HUES64 (cell line): ENCODE measurements at regions not wholly inside any gene's neighbourhood (a gene's known extent, or its start where the extent isn't known, plus 50 kb on each side); places are given as distances from the start of the nearest gene placed in this dataset.

ENCODE experiments used
- H3K27ac ChIP-seq: 2 replicates; pipeline ENCODE4 v1.7.0; 2013; ENCODE audit warnings: low read depth, low read length, inconsistent platforms
- H3K27me3 ChIP-seq: 2 replicates; pipeline ENCODE4 v1.6.1; 2013; ENCODE audit warnings: mild to moderate bottlenecking, low read length; ENCODE audit not compliant: insufficient read depth
- H3K36me3 ChIP-seq: 2 replicates; pipeline ENCODE4 v1.6.1; 2013; ENCODE audit warnings: mild to moderate bottlenecking, low read length; ENCODE audit not compliant: insufficient read depth
- H3K4me1 ChIP-seq: 2 replicates; pipeline ENCODE4 v1.6.1; 2013; ENCODE audit warnings: mild to moderate bottlenecking, low read length, moderate library complexity; ENCODE audit not compliant: insufficient read depth
- H3K4me3 ChIP-seq: 2 replicates; pipeline ENCODE4 v1.5.1; 2013; ENCODE audit warnings: mild to moderate bottlenecking, low read length, moderate library complexity
- H3K9ac ChIP-seq: 2 replicates; pipeline ENCODE4 v1.6.1; 2013; ENCODE audit warnings: mild to moderate bottlenecking, low read depth, low read length
- H3K9me3 ChIP-seq: 2 replicates; pipeline ENCODE4 v1.6.1; 2013; ENCODE audit warnings: low read depth, low read length; ENCODE audit not compliant: insufficient read depth
- WGBS: fragments of 150-250, 120-280 bp; methylation state at CpG from one replicate; pipeline ENCODE4 v1.1.7; 2013; ENCODE audit warnings: missing lambda C conversion rate; 5-methylcytosine and 5-hydroxymethylcytosine counted together

GRCh38 chr11:116173506-116173905, 599.3 kb downstream of the BUD13 start:
- Histone ChIP-seq H3K4me1 (peaks cover 21% of the 10 kb centered on the region), H3K9me3 (no peaks in the 10 kb centered on the region), H3K4me3 (no peak overlapping the region), H3K9ac (no peak overlapping the region), H3K27ac (no peak overlapping the region), H3K36me3 (no peaks in the 10 kb centered on the region), H3K27me3 (no peaks in the 10 kb centered on the region)
- WGBS = 98% methylated on average over 4 of the region's 4 CpGs

- H3K9me3 ChIP-seq = no peaks in the 10 kb centered on the region
- H3K4me3 ChIP-seq = no peak overlapping the region
- no peaks in the 10 kb centered on the region for H3K36me3 ChIP-seq
- no peaks in the 10 kb centered on the region for H3K27me3 ChIP-seq
- H3K27ac ChIP-seq = no peak overlapping the region
- 80% methylated on average over 2 of the region's 2 CpGs for WGBS
- no peak overlapping the region for H3K9ac ChIP-seq
- H3K4me1 ChIP-seq = peaks cover 17% of the 10 kb centered on the region
Observed at GRCh38 chr11:116172851-116173250, 599.9 kb downstream of the BUD13 start.

- Histone ChIP-seq H3K27me3 (no peaks in the 10 kb centered on the region), H3K9ac (no peak overlapping the region), H3K36me3 (no peaks in the 10 kb centered on the region), H3K4me1 (peaks cover 16% of the 10 kb centered on the region), H3K9me3 (no peaks in the 10 kb centered on the region), H3K27ac (no peak overlapping the region), H3K4me3 (no peak overlapping the region)
- WGBS = 96% methylated on average over 3 of the region's 3 CpGs
Observed at GRCh38 chr11:116172156-116172555, 600.6 kb downstream of the BUD13 start.

GRCh38 chr11:116171271-116172140, 601.3 kb downstream of the BUD13 start:
- no peaks in the 10 kb centered on the region for H3K36me3 ChIP-seq
- H3K27me3 ChIP-seq = no peaks in the 10 kb centered on the region
- H3K4me3 ChIP-seq = no peak overlapping the region
- 92% methylated on average over 9 of the region's 10 CpGs for WGBS
- H3K27ac ChIP-seq = no peak overlapping the region
- no peaks in the 10 kb centered on the region for H3K9me3 ChIP-seq
- no peak overlapping the region for H3K9ac ChIP-seq
- H3K4me1 ChIP-seq = peaks cover 10% of the 10 kb centered on the region

GRCh38 chr11:116170526-116171120, 602.2 kb downstream of the BUD13 start:
- no peak overlapping the region for H3K9ac ChIP-seq
- no peaks in the 10 kb centered on the region for H3K9me3 ChIP-seq
- H3K27ac ChIP-seq = no peak overlapping the region
- no peak overlapping the region for H3K4me3 ChIP-seq
- H3K4me1 ChIP-seq = peaks cover 7% of the 10 kb centered on the region
- 75% methylated on average over 8 of the region's 8 CpGs for WGBS
- no peaks in the 10 kb centered on the region for H3K27me3 ChIP-seq
- no peaks in the 10 kb centered on the region for H3K36me3 ChIP-seq

GRCh38 chr11:116169776-116170175, 603.0 kb downstream of the BUD13 start:
- no peak overlapping the region for H3K4me3 ChIP-seq
- no peaks in the 10 kb centered on the region for H3K9me3 ChIP-seq
- H3K27ac ChIP-seq = no peak overlapping the region
- H3K9ac ChIP-seq = no peak overlapping the region
- peaks cover 6% of the 10 kb centered on the region for H3K4me1 ChIP-seq
- no peaks in the 10 kb centered on the region for H3K27me3 ChIP-seq
- H3K36me3 ChIP-seq = no peaks in the 10 kb centered on the region
- WGBS = 100% methylated on average over 2 of the region's 2 CpGs

- no peak overlapping the region for H3K9ac ChIP-seq
- no peaks in the 10 kb centered on the region for H3K36me3 ChIP-seq
- H3K4me3 ChIP-seq = no peak overlapping the region
- no peaks in the 10 kb centered on the region for H3K4me1 ChIP-seq
- no peaks in the 10 kb centered on the region for H3K27me3 ChIP-seq
- 84% methylated on average over 4 of the region's 4 CpGs for WGBS
- H3K27ac ChIP-seq = no peak overlapping the region
- H3K9me3 ChIP-seq = no peaks in the 10 kb centered on the region
Observed at GRCh38 chr11:116168459-116168787, 604.4 kb downstream of the BUD13 start.

- Histone ChIP-seq H3K27ac (no peak overlapping the region), H3K36me3 (no peaks in the 10 kb centered on the region), H3K4me1 (peaks cover 2% of the 10 kb centered on the region; the same call in 1 of the 2 replicates), H3K9me3 (no peaks in the 10 kb centered on the region), H3K4me3 (no peak overlapping the region), H3K9ac (no peak overlapping the region), H3K27me3 (no peaks in the 10 kb centered on the region)
- 92% methylated on average over 9 of the region's 9 CpGs for WGBS
Observed at GRCh38 chr11:116167706-116168458, 604.9 kb downstream of the BUD13 start.

GRCh38 chr11:116166573-116167465, 606.0 kb downstream of the BUD13 start:
- no peaks in the 10 kb centered on the region for H3K9me3 ChIP-seq
- no peak overlapping the region for H3K27ac ChIP-seq
- WGBS = 81% methylated on average over 9 of the region's 9 CpGs

GRCh38 chr11:116164843-116165242, 607.9 kb downstream of the BUD13 start:
- WGBS = 86% methylated on average over 4 of the region's 5 CpGs
- no peak overlapping the region for H3K27ac ChIP-seq
- peaks cover 10% of the 10 kb centered on the region for H3K4me1 ChIP-seq
- no peak overlapping the region for H3K9ac ChIP-seq
- H3K27me3 ChIP-seq = no peaks in the 10 kb centered on the region
- H3K36me3 ChIP-seq = no peaks in the 10 kb centered on the region
- H3K4me3 ChIP-seq = no peak overlapping the region
- H3K9me3 ChIP-seq = no peaks in the 10 kb centered on the region

More at GRCh38 chr11:116166573-116167465, 606.0 kb downstream of the BUD13 start:
- Histone ChIP-seq H3K4me1 (peaks cover 10% of the 10 kb centered on the region), H3K4me3 (no peak overlapping the region), H3K9ac (no peak overlapping the region), H3K27me3 (no peaks in the 10 kb centered on the region), H3K36me3 (no peaks in the 10 kb centered on the region)
